ENCODE measurements at regions not wholly inside any gene's neighbourhood (a gene's known extent, or its start where the extent isn't known, plus 50 kb on each side); places are given as distances from the start of the nearest gene placed in this dataset.
"Not testable (repeated sequence)": the region's sequence is repeated elsewhere in the genome, so short reads cannot be mapped to it uniquely, and the experiment has no call there.

- DNase-seq (ENCODE audit: low read depth), result no peak
Measured at GRCh38 chr18:78455386-78455785, 524.2 kb upstream of the SALL3 start.

GRCh38 chr18:78457011-78457410 is 522.6 kb upstream of the SALL3 start:
- DNase-seq (ENCODE audit: low read depth), result no peak

- no peak for DNase-seq (ENCODE audit: low read depth)
Measured at GRCh38 chr18:78457731-78458130, 521.9 kb upstream of the SALL3 start.

GRCh38 chr18:78458356-78458755 is 521.3 kb upstream of the SALL3 start:
- no peak for DNase-seq (ENCODE audit: low read depth)

- no peak for DNase-seq (ENCODE audit: low read depth)
Measured at GRCh38 chr18:78459668-78460067, 520.0 kb upstream of the SALL3 start.

GRCh38 chr18:78460558-78460957 is 519.1 kb upstream of the SALL3 start:
- no peak for DNase-seq (ENCODE audit: low read depth)

- no peak for DNase-seq (ENCODE audit: low read depth)
Measured at GRCh38 chr18:78473563-78473962, 506.1 kb upstream of the SALL3 start.

- no peak for DNase-seq (ENCODE audit: low read depth)
Measured at GRCh38 chr18:78477840-78478239, 501.8 kb upstream of the SALL3 start.

- DNase-seq (ENCODE audit: low read depth), result no peak
Measured at GRCh38 chr18:78479443-78479842, 500.2 kb upstream of the SALL3 start.

GRCh38 chr18:78480262-78481054 is 499.2 kb upstream of the SALL3 start:
- no peak for DNase-seq (ENCODE audit: low read depth)

- DNase-seq (ENCODE audit: low read depth), result no peak
Measured at GRCh38 chr18:78482378-78482777, 497.2 kb upstream of the SALL3 start.

GRCh38 chr18:78487649-78488048 is 492.0 kb upstream of the SALL3 start:
- no peak for DNase-seq (ENCODE audit: low read depth)

GRCh38 chr18:78492064-78492812 is 487.4 kb upstream of the SALL3 start:
- no peak for DNase-seq (ENCODE audit: low read depth)

GRCh38 chr18:78492813-78493371 is 486.7 kb upstream of the SALL3 start:
- DNase-seq (ENCODE audit: low read depth), result no peak

- DNase-seq (ENCODE audit: low read depth), result not testable (repeated sequence)
Measured at GRCh38 chr18:78493490-78493889, 486.1 kb upstream of the SALL3 start.

GRCh38 chr18:78494204-78495085 is 485.2 kb upstream of the SALL3 start:
- no peak for DNase-seq (ENCODE audit: low read depth)

- no peak for DNase-seq (ENCODE audit: low read depth)
Measured at GRCh38 chr18:78495550-78495949, 484.1 kb upstream of the SALL3 start.

GRCh38 chr18:78496079-78496478 is 483.5 kb upstream of the SALL3 start:
- DNase-seq (ENCODE audit: low read depth), result no peak

GRCh38 chr18:78497641-78498040 is 482.0 kb upstream of the SALL3 start:
- DNase-seq (ENCODE audit: low read depth), result no peak

- DNase-seq (ENCODE audit: low read depth), result no peak
Measured at GRCh38 chr18:78499586-78499985, 480.0 kb upstream of the SALL3 start.

- DNase-seq (ENCODE audit: low read depth), result no peak
Measured at GRCh38 chr18:78501251-78501650, 478.4 kb upstream of the SALL3 start.

GRCh38 chr18:78503129-78503528 is 476.5 kb upstream of the SALL3 start:
- DNase-seq (ENCODE audit: low read depth), result no peak
